Endothelial cell of umbilical vein (primary cell): ENCODE measurements at regions not wholly inside any gene's neighbourhood (a gene's known extent, or its start where the extent isn't known, plus 50 kb on each side); places are given as distances from the start of the nearest gene placed in this dataset.

Experiments used
- BruUV-seq: library from RNA; stranded (reverse); fragments of 400-500 nt; replicated peaks from 2 replicates; lab custom pipeline; 2021; lab: Mats Ljungman, UMichigan
- CTCF ChIA-PET: fragments of 300-600, 350-600 bp; sonication (Branson Sonifier 250); formaldehyde crosslinking; loops from one replicate; lab custom pipeline; 2021; ENCODE audit warnings: antibody characterized with exemption, inconsistent platforms; lab: Charles Lee
- POLR2A ChIA-PET: fragments of 300-600, 350-600 bp; sonication (Branson Sonifier 250); formaldehyde crosslinking; loops from one replicate; lab custom pipeline; 2021; ENCODE audit warnings: antibody characterized with exemption, inconsistent platforms; lab: Charles Lee
- DNase-seq: peaks from one replicate; pipeline ENCODE4 v3.0.0-alpha.2; 2011; ENCODE audit warnings: low read depth, low spot score
- FAIRE-seq: peaks from 2 replicates; lab custom pipeline; 2011; peaks lifted over from hg19 to GRCh38; lab: Jason Lieb, UNC
- H2AFZ ChIP-seq: 2 replicates; pipeline ENCODE4 v1.6.0; 2012; ENCODE audit warnings: low read depth, low read length, control low read depth, inconsistent platforms
- H3K27ac ChIP-seq: 2 replicates; pipeline ENCODE4 v1.5.1; 2011; ENCODE audit warnings: low read depth, mild to moderate bottlenecking, control low read depth, low read length, moderate library complexity; ENCODE audit not compliant: insufficient read depth
- H3K27me3 ChIP-seq, 2 experiments: 2 replicates each; pipeline versions ENCODE4 v1.6.0 to v1.6.1; 2011; ENCODE audit warnings: low read length in 2 of 2, mixed read lengths in 1 of 2; ENCODE audit not compliant: control insufficient read depth in 2 of 2, insufficient read depth in 2 of 2
- H3K36me3 ChIP-seq, 2 experiments: 2 replicates in 1 of 2; 3 replicates in 1 of 2; pipeline ENCODE4 v1.5.1; 2011; ENCODE audit warnings: low read length in 2 of 2, mild to moderate bottlenecking in 1 of 2, moderate library complexity in 1 of 2; ENCODE audit not compliant: control insufficient read depth in 2 of 2, insufficient read depth in 2 of 2; ENCODE audit errors: extremely low read depth in 1 of 2
- H3K4me1 ChIP-seq: 3 replicates; pipeline ENCODE4 v1.5.1; 2011; ENCODE audit warnings: mild to moderate bottlenecking, low read length; ENCODE audit not compliant: control insufficient read depth, insufficient read depth; ENCODE audit errors: extremely low read depth
- H3K4me2 ChIP-seq: 2 replicates; pipeline ENCODE4 v1.6.1; 2011; ENCODE audit warnings: low read length, control low read depth, mixed read lengths; ENCODE audit not compliant: insufficient read depth
- H3K4me3 ChIP-seq, 3 experiments: fragments of 200-600 bp in 1 of 3; sonication (generic), shearing (Covaris generic) in 1 of 3; replicated peaks in 1 of 3; 2 replicates each; pipeline ENCODE4 v1.5.1; 2011 to 2016; ENCODE audit warnings: control low read depth in 3 of 3, low read length in 3 of 3, mild to moderate bottlenecking in 2 of 3, inconsistent platforms in 1 of 3, low read depth in 1 of 3, moderate library complexity in 1 of 3; ENCODE audit not compliant: insufficient read depth in 1 of 3
- H3K79me2 ChIP-seq: 2 replicates; pipeline ENCODE4 v1.6.0; 2012; ENCODE audit warnings: low read length, inconsistent platforms; ENCODE audit not compliant: control insufficient read depth, insufficient read depth
- H3K9ac ChIP-seq: replicated peaks from 2 replicates; pipeline ENCODE3; 2011; ENCODE audit warnings: low read length, control low read depth; ENCODE audit not compliant: insufficient read depth; ENCODE audit errors: extremely low read depth
- H3K9me1 ChIP-seq: replicated peaks from 3 replicates; pipeline ENCODE4 v1.6.0; 2011; ENCODE audit warnings: mild to moderate bottlenecking, low read length; ENCODE audit not compliant: control insufficient read depth, insufficient read depth; ENCODE audit errors: extremely low read depth
- H3K9me3 ChIP-seq: replicated peaks from 2 replicates; pipeline ENCODE4 v1.5.1; 2012; ENCODE audit warnings: low read length, inconsistent platforms; ENCODE audit not compliant: control insufficient read depth, insufficient read depth
- H4K20me1 ChIP-seq: replicated peaks from 2 replicates; pipeline ENCODE3; 2011; ENCODE audit warnings: mild to moderate bottlenecking, low read length; ENCODE audit not compliant: control insufficient read depth, insufficient read depth; ENCODE audit errors: extremely low read depth
- EZH2 ChIP-seq: IDR thresholded peaks from 2 replicates; pipeline ENCODE4 v1.6.1; 2012; ENCODE audit warnings: borderline replicate concordance, low read depth, mild to moderate bottlenecking, moderate library complexity, low read length, inconsistent platforms; ENCODE audit not compliant: severe bottlenecking
- FOS ChIP-seq: IDR thresholded peaks from 2 replicates; pipeline ENCODE4 v1.6.1; 2011; ENCODE audit warnings: mild to moderate bottlenecking, low read length, moderate library complexity, borderline replicate concordance; ENCODE audit not compliant: insufficient read depth
- GATA2 ChIP-seq: IDR thresholded peaks from 2 replicates; pipeline ENCODE4 v1.7.0; 2011; ENCODE audit warnings: low read depth, mild to moderate bottlenecking, moderate library complexity, mixed read lengths, low read length; ENCODE audit not compliant: insufficient read length, insufficient read depth
- JUN ChIP-seq: IDR thresholded peaks from 2 replicates; pipeline ENCODE4 v1.6.1; 2011; ENCODE audit warnings: borderline replicate concordance, low read depth; ENCODE audit not compliant: insufficient read length, insufficient read depth
- MYC ChIP-seq: IDR thresholded peaks from one replicate; pipeline ENCODE4 v1.6.1; 2011; ENCODE audit warnings: mild to moderate bottlenecking, low read depth, low read length
- POLR2A ChIP-seq: IDR thresholded peaks from 2 replicates; pipeline ENCODE4 v1.6.1; 2012; ENCODE audit warnings: low read depth, mild to moderate bottlenecking, control low read depth, low read length
- POLR2AphosphoS5 ChIP-seq: IDR thresholded peaks from 2 replicates; pipeline ENCODE4 v1.6.1; 2012; ENCODE audit warnings: low read depth, mild to moderate bottlenecking, control low read depth, low read length, moderate library complexity; ENCODE audit not compliant: insufficient read depth
- dilution Hi-C: fragments of 300-500 bp; cut with MboI; formaldehyde crosslinking; loops from one replicate; pipeline ENCODE4 v1.15.0; 2019; ENCODE audit warnings: low sequenced_read_pairs; ENCODE audit not compliant: extremely low pct_ligation_motif_present
- intact Hi-C: fragments of 100-400 bp; cut with micrococcal nuclease; formaldehyde crosslinking; loops from one replicate; pipeline ENCODE4 v1.10.0; 2022
- TF ChIP-seq, protein P1 (sequence below), 2 donors: IDR thresholded peaks; 1 replicate in 1 of 2; 2 replicates in 1 of 2; pipeline ENCODE4 v1.5.1; 2011; ENCODE audit warnings: low read length in 2 of 2, mild to moderate bottlenecking in 2 of 2, moderate library complexity in 2 of 2, control low read depth in 1 of 2, inconsistent platforms in 1 of 2, low read depth in 1 of 2; ENCODE audit not compliant: insufficient read depth in 1 of 2; ENCODE audit errors: extremely low read depth in 1 of 2
- TF ChIP-seq, protein P2 (sequence below): IDR thresholded peaks from 2 replicates; pipeline ENCODE4 v1.6.1; 2011; ENCODE audit not compliant: insufficient read depth, insufficient read length

DNA sequence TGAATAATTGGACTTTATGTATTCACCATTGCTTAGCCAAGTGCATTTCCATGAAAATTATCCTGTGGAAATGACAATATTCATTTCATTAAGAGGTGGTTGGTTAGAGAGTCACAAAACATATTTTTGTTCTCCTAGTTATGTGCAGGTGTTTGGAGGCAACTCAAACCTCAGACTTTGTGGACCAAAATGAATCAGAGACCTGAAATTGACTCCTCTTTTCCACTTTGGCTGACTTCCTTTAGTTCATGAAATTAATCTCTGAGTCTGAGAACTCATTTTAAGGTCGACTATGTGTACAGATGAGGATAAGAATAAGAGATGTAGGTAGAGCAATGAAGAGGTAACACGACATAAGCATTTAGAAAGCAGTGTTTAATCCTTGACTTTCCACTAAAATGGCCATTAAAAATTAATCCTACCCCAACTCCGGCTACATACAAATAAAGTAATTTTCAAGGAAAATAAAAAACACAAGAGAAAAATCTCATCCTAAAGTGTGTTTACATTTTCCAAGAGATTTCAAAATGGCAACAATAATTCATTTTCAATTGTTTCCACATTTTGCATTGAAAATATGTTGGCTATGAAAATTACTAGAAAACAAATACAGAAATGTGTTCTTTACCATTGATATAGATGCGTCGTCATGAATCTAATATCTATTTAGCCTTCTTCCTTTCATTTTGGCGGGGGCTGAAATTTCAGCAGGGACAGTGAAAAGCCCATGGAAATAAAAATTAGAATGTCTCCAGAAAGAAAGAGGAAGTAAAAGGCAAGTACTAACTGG, 185.4 kb upstream of the CSNK1A1L start:
- H3K9me3 ChIP-seq, result no peaks in the 10 kb centered on the region
- no peak overlapping the region for H3K9ac ChIP-seq
- H3K27me3 ChIP-seq, result no peaks in the 10 kb centered on the region
- no TSS peak for BruUV-seq
- dilution Hi-C loops, result no loop called here
- peaks cover 13% of the 10 kb centered on the region for H3K4me1 ChIP-seq
- ChIA-PET POLR2A (no interaction called here), CTCF (no interaction called here)
- no peak overlapping the region for H3K27ac ChIP-seq
- H3K36me3 ChIP-seq, result no peaks in the 10 kb centered on the region
- H3K9me1 ChIP-seq, result no peaks in the 10 kb centered on the region
- H4K20me1 ChIP-seq, result no peaks in the 10 kb centered on the region
- FAIRE-seq, result no peak
- intact Hi-C loops, result no loop called here
- no peak for DNase-seq
- TF ChIP-seq EZH2 (no peak), JUN (no peak), MYC (no peak), GATA2 (no peak), POLR2A (no peak), POLR2AphosphoS5 (no peak), FOS (no peak)
- TF ChIP-seq, protein P1, sequence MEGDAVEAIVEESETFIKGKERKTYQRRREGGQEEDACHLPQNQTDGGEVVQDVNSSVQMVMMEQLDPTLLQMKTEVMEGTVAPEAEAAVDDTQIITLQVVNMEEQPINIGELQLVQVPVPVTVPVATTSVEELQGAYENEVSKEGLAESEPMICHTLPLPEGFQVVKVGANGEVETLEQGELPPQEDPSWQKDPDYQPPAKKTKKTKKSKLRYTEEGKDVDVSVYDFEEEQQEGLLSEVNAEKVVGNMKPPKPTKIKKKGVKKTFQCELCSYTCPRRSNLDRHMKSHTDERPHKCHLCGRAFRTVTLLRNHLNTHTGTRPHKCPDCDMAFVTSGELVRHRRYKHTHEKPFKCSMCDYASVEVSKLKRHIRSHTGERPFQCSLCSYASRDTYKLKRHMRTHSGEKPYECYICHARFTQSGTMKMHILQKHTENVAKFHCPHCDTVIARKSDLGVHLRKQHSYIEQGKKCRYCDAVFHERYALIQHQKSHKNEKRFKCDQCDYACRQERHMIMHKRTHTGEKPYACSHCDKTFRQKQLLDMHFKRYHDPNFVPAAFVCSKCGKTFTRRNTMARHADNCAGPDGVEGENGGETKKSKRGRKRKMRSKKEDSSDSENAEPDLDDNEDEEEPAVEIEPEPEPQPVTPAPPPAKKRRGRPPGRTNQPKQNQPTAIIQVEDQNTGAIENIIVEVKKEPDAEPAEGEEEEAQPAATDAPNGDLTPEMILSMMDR (IDR thresholded peaks at IDR 0.05; ENCODE audit: extremely low read depth in 1 of 2, insufficient read depth in 1 of 2, low read depth in 1 of 2, low read length in 2 of 2), result no peak
- TF ChIP-seq, protein P2, sequence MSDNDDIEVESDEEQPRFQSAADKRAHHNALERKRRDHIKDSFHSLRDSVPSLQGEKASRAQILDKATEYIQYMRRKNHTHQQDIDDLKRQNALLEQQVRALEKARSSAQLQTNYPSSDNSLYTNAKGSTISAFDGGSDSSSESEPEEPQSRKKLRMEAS, result no peak
- H3K4me2 ChIP-seq, result no peak overlapping the region
- H3K79me2 ChIP-seq, result no peaks in the 10 kb centered on the region
- H3K4me3 ChIP-seq, result no peak overlapping the region
- H2AFZ ChIP-seq, result no peak overlapping the region
